GM21381 (cell line): ENCODE measurements at regions not wholly inside any gene's neighbourhood (a gene's known extent, or its start where the extent isn't known, plus 50 kb on each side); places are given as distances from the start of the nearest gene placed in this dataset.
"Not testable (repeated sequence)": the region's sequence is repeated elsewhere in the genome, so short reads cannot be mapped to it uniquely, and the experiment has no call there.

ENCODE experiments used
- ATAC-seq: cut with Tn5 transposase; IDR thresholded peaks from one replicate; pipeline ENCODE4 v1.9.1; 2021; ENCODE audit warnings: mild to moderate bottlenecking, moderate library complexity; ENCODE audit not compliant: unreplicated experiment

- not testable (repeated sequence) for ATAC-seq
Observed at GRCh38 chr1:199930067-199930466, 97.4 kb upstream of the NR5A2 start.

- ATAC-seq: no peak
Observed at GRCh38 chr1:199931666-199932377, 95.7 kb upstream of the NR5A2 start.

- ATAC-seq: no peak
Observed at GRCh38 chr1:199932462-199932861, 95.0 kb upstream of the NR5A2 start.

- ATAC-seq: no peak
Observed at GRCh38 chr1:199936441-199936840, 91.1 kb upstream of the NR5A2 start.

- no peak for ATAC-seq
Observed at GRCh38 chr1:199937161-199937560, 90.3 kb upstream of the NR5A2 start.

GRCh38 chr1:199937661-199938060 lies 89.8 kb upstream of the NR5A2 start:
- no peak for ATAC-seq

- no peak for ATAC-seq
Observed at GRCh38 chr1:199944986-199945385, 82.5 kb upstream of the NR5A2 start.

GRCh38 chr1:199945591-199945990 lies 81.9 kb upstream of the NR5A2 start:
- no peak for ATAC-seq

GRCh38 chr1:199946305-199947155 lies 81.0 kb upstream of the NR5A2 start:
- no peak for ATAC-seq

GRCh38 chr1:199948587-199949280 lies 78.8 kb upstream of the NR5A2 start:
- ATAC-seq: no peak

- not testable (repeated sequence) for ATAC-seq
Observed at GRCh38 chr1:199951005-199951404, 76.5 kb upstream of the NR5A2 start.

GRCh38 chr1:199953651-199954050 lies 73.9 kb upstream of the NR5A2 start:
- ATAC-seq: no peak

- ATAC-seq: no peak
Observed at GRCh38 chr1:199954699-199955098, 72.8 kb upstream of the NR5A2 start.

- ATAC-seq: no peak
Observed at GRCh38 chr1:199955235-199955634, 72.3 kb upstream of the NR5A2 start.

GRCh38 chr1:199956005-199956404 lies 71.5 kb upstream of the NR5A2 start:
- no peak for ATAC-seq

GRCh38 chr1:199959033-199959774 lies 68.3 kb upstream of the NR5A2 start:
- no peak for ATAC-seq

GRCh38 chr1:199959775-199960110 lies 67.8 kb upstream of the NR5A2 start:
- ATAC-seq: no peak

GRCh38 chr1:199970125-199970524 lies 57.4 kb upstream of the NR5A2 start:
- no peak for ATAC-seq

GRCh38 chr1:199976496-199977144 lies 50.9 kb upstream of the NR5A2 start:
- ATAC-seq: no peak
